AG09309 (cell line): ENCODE measurements at regions not wholly inside any gene's neighbourhood (a gene's known extent, or its start where the extent isn't known, plus 50 kb on each side); places are given as distances from the start of the nearest gene placed in this dataset.
"Not testable (repeated sequence)": the region's sequence is repeated elsewhere in the genome, so short reads cannot be mapped to it uniquely, and the experiment has no call there.

Experiments
- DNase-seq: peaks from one replicate; pipeline ENCODE4 v3.0.0-alpha.2; 2010; ENCODE audit warnings: low read depth
- H3K4me3 ChIP-seq: 2 replicates; pipeline ENCODE4 v1.5.1; 2011; ENCODE audit warnings: mild to moderate bottlenecking, low read depth, low read length, moderate library complexity; ENCODE audit not compliant: control insufficient read depth
- TF ChIP-seq, protein P1 (sequence below): IDR thresholded peaks from 2 replicates; pipeline ENCODE4 v1.5.1; 2011; ENCODE audit warnings: mild to moderate bottlenecking, low read depth, low read length, inconsistent platforms; ENCODE audit not compliant: insufficient read depth, control insufficient read depth; ENCODE audit errors: missing control alignments

DNA sequence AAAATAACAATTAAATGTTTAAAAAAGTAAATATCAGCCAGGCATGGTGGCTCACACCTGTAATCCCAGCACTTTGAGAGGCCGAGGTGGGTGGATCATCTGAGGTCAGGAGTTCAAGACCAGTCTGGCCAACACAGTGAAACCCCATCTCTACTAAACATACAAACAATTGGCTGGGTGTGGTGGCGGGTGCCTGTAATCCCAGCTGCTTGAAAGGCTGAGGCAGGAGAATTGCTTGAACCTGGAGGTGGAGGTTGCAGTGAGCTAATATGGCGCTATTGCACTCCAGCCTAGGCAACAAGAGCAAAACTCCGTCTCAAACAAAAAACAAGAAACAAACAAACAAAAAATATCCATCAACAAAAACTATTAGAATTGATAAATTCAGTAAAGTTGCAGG, 77.5 kb downstream of the SNX5 start:
- not testable (repeated sequence) for H3K4me3 ChIP-seq, DNase-seq

DNA sequence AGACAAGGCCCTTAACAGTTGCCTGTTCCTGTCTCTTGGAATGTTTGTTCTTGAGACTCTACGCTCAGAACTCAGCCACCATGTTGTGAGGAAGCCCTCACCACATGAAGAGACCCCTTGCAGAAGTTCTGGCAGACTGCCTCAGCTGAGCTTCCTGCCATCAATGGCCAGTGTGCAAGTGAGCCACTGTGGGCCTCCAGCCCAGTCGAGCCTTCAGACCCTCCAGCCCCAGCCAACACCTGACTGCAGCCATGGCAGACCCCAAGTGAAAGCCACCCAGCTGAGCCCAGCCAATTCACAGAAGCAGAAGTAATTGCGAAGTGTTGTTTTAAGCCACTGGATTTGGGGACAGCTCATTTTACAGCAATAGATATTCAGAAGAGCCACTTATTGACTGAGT, 78.3 kb downstream of the SNX5 start:
- no peak overlapping the region for H3K4me3 ChIP-seq
- TF ChIP-seq, protein P1, sequence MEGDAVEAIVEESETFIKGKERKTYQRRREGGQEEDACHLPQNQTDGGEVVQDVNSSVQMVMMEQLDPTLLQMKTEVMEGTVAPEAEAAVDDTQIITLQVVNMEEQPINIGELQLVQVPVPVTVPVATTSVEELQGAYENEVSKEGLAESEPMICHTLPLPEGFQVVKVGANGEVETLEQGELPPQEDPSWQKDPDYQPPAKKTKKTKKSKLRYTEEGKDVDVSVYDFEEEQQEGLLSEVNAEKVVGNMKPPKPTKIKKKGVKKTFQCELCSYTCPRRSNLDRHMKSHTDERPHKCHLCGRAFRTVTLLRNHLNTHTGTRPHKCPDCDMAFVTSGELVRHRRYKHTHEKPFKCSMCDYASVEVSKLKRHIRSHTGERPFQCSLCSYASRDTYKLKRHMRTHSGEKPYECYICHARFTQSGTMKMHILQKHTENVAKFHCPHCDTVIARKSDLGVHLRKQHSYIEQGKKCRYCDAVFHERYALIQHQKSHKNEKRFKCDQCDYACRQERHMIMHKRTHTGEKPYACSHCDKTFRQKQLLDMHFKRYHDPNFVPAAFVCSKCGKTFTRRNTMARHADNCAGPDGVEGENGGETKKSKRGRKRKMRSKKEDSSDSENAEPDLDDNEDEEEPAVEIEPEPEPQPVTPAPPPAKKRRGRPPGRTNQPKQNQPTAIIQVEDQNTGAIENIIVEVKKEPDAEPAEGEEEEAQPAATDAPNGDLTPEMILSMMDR: no peak
- no peak for DNase-seq

DNA sequence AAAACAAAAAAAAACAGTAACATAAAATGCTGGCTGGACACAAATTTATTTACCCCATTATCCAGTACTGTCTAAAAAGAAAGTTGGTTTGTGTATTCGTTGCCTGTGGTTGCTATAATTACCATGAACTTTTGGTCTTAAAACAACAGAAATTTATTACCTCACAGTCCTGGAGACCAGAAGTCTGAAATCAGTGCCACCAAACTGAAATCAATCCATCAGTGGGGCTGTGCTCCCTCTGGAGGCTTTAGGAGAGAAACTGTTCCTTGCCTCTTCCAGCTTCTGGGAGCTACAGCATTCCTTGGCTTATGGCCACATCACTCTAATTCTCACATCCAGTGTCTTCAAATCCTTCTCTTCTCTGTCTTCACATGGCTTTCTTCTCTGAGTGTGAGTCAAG, 79.4 kb downstream of the SNX5 start:
- DNase-seq: no peak
- TF ChIP-seq, protein P1: no peak
- H3K4me3 ChIP-seq: no peak overlapping the region

DNA sequence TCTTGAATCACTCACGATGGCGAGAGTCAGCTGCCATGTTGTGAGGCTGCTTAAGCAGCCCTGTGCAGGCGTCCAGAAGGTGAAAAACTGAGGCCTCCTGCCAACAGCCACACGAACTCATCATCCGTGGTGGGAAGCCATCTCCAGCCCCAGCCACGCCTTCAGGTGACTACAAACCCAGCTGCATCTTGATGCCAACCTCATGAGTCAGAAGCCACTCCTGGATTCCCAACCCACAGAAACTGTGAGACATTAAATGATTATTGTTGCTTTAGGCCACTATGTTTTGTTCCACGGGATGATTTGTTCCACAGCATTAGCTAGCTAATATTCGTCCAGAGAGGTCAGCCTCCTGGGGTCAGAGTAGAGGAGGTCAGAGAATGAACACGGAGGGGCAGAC, 80.5 kb downstream of the SNX5 start:
- DNase-seq: no peak
- TF ChIP-seq, protein P1: no peak
- H3K4me3 ChIP-seq: no peak overlapping the region

DNA sequence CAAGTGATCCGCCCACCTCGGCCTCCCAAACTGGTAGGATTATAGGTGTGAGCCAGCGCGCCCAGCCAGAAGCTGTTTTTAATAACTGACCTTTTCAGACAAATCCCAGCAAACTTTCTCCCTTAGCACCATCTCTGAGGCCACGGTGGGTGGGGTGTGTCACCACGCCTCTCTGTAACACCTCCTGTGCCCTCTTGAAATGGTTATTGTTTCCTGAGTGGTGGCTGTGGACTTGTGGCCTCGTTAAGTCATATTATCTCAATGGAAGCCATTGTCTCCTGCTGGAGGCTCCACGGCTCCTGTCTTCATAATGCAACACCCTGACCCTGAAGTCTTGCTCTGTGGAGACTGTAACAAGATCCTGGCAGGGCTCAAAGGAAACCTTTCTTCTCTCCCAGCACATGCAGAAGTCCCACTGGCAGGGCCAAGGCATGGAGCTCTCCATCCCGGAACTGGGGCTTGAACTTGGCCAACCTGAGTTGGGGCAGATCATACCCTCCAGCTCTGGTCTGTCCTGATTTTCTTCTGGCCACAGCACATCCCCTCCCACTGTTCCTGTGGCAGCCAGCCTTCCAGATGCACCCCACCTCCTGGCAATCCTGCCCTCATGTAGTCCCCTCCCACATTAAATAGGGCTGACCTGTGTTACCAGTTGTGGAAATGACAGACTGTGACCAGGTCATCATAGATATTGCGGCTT, 81.1 kb downstream of the SNX5 start:
- H3K4me3 ChIP-seq: no peak overlapping the region
- TF ChIP-seq, protein P1: no peak
- no peak for DNase-seq

DNA sequence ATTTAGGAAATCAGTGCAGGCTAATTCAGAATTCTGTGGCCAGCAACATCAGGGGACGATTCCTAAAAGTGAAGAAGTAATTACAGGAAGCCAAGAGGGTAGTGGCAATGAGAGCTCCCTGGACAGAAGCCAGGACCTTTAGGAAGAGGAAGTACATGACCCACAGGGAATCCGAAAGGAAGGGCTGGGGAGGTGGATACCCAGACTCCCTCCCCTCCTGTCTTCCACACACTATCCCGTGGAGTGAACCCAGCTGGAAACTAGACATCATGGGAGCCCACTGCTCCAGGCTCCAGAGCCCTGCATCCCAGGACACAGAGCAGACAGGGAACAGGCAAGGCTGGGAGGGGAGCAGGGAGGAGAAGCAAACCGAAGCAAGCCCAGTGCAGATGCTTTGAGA, 83.0 kb downstream of the SNX5 start:
- TF ChIP-seq, protein P1: no peak

DNA sequence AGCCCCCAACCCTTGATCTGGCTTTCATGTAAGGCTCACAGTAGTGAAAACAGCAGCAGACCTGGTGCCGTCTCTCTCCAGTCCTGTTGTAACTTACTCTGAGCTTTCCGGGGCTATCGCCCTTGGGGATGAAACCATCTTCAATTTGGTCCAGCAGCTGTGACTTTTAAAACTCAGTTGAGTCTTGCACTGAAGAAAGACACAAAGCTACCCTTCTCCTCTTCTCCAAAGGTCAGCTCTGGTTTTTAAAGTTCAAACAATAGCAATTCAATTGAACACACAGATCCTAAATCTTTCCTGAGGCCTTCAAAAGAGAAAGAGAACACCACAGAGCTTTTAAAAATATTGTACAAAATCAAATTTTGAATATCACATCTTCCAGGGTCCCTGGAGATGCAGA, 83.5 kb downstream of the SNX5 start:
- TF ChIP-seq, protein P1: no peak
- no peak overlapping the region for H3K4me3 ChIP-seq
- DNase-seq: no peak

More for the DNA sequence above, 83.0 kb downstream of the SNX5 start:
- DNase-seq: no peak
- no peak overlapping the region for H3K4me3 ChIP-seq
